HEK293T (cell line): ENCODE measurements at regions not wholly inside any gene's neighbourhood (a gene's known extent, or its start where the extent isn't known, plus 50 kb on each side); places are given as distances from the start of the nearest gene placed in this dataset.

Experiments
- CTCF ChIA-PET: fragments of 350-600 bp; formaldehyde crosslinking; extraction: SDS; loops from one replicate; lab custom pipeline; 2021; ENCODE audit warnings: antibody characterized with exemption, inconsistent platforms; lab: Yijun Ruan, JAX
- POLR2A ChIA-PET: fragments of 350-600 bp; formaldehyde crosslinking; extraction: SDS; loops from one replicate; lab custom pipeline; 2020; ENCODE audit warnings: antibody characterized with exemption, inconsistent platforms; lab: Yijun Ruan, JAX
- DNase-seq: peaks from one replicate; pipeline ENCODE4 v3.0.0; 2012; ENCODE audit warnings: mixed read lengths; ENCODE audit errors: extremely low spot score
- ARNT ChIP-seq: fragments of 450-650 bp; IDR thresholded peaks from 2 replicates; pipeline ENCODE4 v1.6.1; 2017; ENCODE audit warnings: mild to moderate bottlenecking
- BHLHE40 ChIP-seq: fragments of 450-650 bp; IDR thresholded peaks from 2 replicates; pipeline ENCODE4 v1.6.1; 2016; ENCODE audit warnings: mild to moderate bottlenecking, moderate library complexity, borderline replicate concordance
- CTBP1 ChIP-seq: fragments of 450-650 bp; IDR thresholded peaks from 2 replicates; pipeline ENCODE4 v1.6.1; 2016; ENCODE audit warnings: borderline replicate concordance
- ELF4 ChIP-seq: fragments of 450-650 bp; IDR thresholded peaks from 2 replicates; pipeline ENCODE4 v1.6.1; 2017; ENCODE audit warnings: antibody characterized with exemption
- FOXA1 ChIP-seq: fragments of 450-650 bp; IDR thresholded peaks from 2 replicates; pipeline ENCODE4 v1.6.1; 2016; ENCODE audit warnings: mild to moderate bottlenecking
- FOXK2 ChIP-seq: fragments of 450-650 bp; IDR thresholded peaks from 2 replicates; pipeline ENCODE4 v1.6.1; 2016; ENCODE audit warnings: mild to moderate bottlenecking
- FOXM1 ChIP-seq: fragments of 450-650 bp; IDR thresholded peaks from 2 replicates; pipeline ENCODE4 v1.6.1; 2017; ENCODE audit warnings: mild to moderate bottlenecking, borderline replicate concordance
- HDGF ChIP-seq: fragments of 450-650 bp; IDR thresholded peaks from 2 replicates; pipeline ENCODE4 v1.6.1; 2017; ENCODE audit warnings: antibody characterized with exemption, borderline replicate concordance
- L3MBTL2 ChIP-seq: fragments of 450-650 bp; conservative IDR thresholded peaks from 2 replicates; pipeline ENCODE4 v1.6.1; 2016; ENCODE audit warnings: mild to moderate bottlenecking
- LEF1 ChIP-seq: fragments of 450-650 bp; IDR thresholded peaks from 2 replicates; pipeline ENCODE4 v1.6.1; 2017; ENCODE audit warnings: mild to moderate bottlenecking, borderline replicate concordance
- NFRKB ChIP-seq: fragments of 450-650 bp; IDR thresholded peaks from 2 replicates; pipeline ENCODE4 v1.6.1; 2016; ENCODE audit warnings: mild to moderate bottlenecking, moderate library complexity
- SP1 ChIP-seq: fragments of 450-650 bp; IDR thresholded peaks from 2 replicates; pipeline ENCODE4 v1.6.1; 2017
- SUZ12 ChIP-seq: fragments of 450-650 bp; IDR thresholded peaks from 2 replicates; pipeline ENCODE4 v1.6.1; 2016; ENCODE audit warnings: mild to moderate bottlenecking
- TARDBP ChIP-seq: fragments of 450-650 bp; IDR thresholded peaks from 2 replicates; pipeline ENCODE4 v1.6.1; 2016
- ZNF384 ChIP-seq: fragments of 450-650 bp; IDR thresholded peaks from 2 replicates; pipeline ENCODE4 v1.6.1; 2016
- TF ChIP-seq, protein P1 (sequence below): fragments of 450-650 bp; IDR thresholded peaks from 2 replicates; pipeline ENCODE4 v1.6.1; 2016

DNA sequence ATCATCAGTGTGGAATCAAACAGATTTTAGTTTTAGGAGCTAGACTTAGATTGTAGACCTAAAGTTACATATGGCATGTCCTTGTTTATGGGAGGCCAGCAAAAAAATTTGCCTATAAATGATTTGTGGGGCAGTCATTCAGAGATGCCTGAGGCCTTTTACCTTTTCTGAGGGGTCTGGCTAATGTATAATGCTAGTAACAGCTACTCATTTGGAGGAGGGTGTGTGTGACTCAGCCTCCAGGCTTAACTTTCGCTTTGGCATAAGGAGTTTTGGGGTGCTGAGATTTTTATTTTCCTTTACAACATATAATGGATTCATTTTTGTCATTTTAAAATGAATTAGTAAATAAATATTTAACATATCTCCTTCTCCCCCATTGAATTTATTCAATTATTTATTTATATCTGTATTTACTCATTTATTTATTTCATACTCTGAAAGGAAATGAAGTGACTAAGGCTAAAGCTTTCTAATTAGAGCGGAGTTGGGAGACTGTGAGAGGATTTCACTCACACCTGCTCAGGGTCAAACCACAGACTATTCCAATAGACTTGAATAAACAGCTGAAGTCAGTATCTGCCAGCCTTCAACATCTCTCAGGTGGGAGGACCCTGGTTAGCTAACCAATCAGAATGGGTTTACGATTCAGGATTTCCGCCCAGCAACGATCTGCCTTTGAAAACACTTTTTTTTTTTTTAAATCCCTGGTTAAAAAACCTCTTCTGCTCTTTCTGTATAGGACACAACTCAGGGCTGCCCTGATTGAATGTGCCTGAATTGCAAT lies 487.5 kb upstream of the SGCD start:
- ChIA-PET CTCF (no interaction called here), POLR2A (no interaction called here)
- DNase-seq, result peak; percentile 9
- TF ChIP-seq FOXA1 (no peak), ELF4 (no peak), ARNT (no peak), L3MBTL2 (no peak), CTBP1 (no peak), BHLHE40 (no peak), ZNF384 (no peak), SP1 (no peak), TARDBP (no peak), HDGF (no peak), FOXM1 (no peak)
- TF ChIP-seq, protein P1, sequence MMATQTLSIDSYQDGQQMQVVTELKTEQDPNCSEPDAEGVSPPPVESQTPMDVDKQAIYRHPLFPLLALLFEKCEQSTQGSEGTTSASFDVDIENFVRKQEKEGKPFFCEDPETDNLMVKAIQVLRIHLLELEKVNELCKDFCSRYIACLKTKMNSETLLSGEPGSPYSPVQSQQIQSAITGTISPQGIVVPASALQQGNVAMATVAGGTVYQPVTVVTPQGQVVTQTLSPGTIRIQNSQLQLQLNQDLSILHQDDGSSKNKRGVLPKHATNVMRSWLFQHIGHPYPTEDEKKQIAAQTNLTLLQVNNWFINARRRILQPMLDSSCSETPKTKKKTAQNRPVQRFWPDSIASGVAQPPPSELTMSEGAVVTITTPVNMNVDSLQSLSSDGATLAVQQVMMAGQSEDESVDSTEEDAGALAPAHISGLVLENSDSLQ, result no peak

DNA sequence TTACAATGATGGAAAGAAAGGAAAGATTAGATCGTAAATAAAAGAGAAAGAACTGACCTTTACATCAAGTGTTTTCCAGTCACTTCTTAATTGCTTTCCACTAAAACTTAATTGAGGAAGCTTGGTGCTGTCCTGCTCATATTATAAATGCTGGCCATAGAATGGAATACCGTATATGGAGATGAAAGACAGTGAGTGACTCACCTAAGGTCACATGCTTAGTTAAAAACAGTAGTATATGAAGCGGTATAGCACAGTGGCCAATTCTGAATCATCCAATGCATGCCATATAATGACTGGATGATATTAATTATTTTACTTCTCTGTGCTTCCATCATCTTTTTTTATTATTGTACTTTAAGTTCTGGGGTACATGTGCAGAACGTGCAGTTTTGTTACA lies 482.4 kb upstream of the SGCD start:
- DNase-seq, result no peak
- ChIA-PET CTCF (no interaction called here), POLR2A (no interaction called here)
- TF ChIP-seq NFRKB (no peak), CTBP1 (no peak), FOXA1 (no peak)

DNA sequence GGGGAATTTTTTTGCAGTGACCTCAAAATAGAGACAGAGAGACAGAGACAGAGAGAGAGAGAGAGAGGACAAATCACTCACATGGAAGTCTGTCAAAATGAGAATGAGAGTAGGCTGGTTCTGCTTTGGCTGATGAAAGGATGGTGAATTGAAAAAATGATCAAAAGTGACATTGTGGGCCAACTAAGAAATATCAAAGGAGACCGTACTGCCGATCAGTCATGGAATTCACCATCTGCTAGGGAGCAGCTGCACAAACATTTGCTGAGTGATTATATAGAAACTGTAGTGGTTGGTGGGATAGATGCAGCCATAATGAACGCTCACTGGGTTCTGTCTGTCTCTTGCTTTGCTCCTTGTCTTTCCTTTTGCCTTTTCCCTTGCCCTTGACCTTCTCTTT lies 476.6 kb upstream of the SGCD start:
- CTCF ChIA-PET, result no interaction called here
- POLR2A ChIA-PET, result no interaction called here
- TF ChIP-seq FOXK2 (no peak), BHLHE40 (no peak), ELF4 (no peak), NFRKB (no peak), HDGF (no peak), FOXA1 (no peak), ZNF384 (no peak), FOXM1 (no peak), TARDBP (no peak)
- no peak for DNase-seq

DNA sequence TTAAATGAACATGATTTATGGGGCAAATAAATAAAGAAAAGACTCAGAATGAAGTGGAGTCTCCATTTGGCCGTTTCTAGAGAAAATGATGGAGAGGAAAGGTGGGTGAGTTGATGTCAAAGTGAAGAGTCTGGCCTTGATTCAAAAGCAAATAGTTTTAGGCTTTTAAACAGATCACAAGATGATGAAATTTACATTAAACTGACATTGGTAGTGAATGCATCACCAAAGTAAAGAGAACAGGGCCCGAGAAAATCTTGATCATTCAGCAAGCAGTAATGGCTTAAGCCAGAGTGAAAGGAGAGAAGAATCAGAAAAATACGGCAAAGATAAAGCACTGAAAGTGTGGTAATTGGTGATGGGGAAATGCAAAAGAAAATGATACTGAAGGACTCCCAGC lies 460.0 kb upstream of the SGCD start:
- TF ChIP-seq NFRKB (no peak), CTBP1 (no peak), FOXA1 (no peak), FOXK2 (no peak), TARDBP (no peak)

DNA sequence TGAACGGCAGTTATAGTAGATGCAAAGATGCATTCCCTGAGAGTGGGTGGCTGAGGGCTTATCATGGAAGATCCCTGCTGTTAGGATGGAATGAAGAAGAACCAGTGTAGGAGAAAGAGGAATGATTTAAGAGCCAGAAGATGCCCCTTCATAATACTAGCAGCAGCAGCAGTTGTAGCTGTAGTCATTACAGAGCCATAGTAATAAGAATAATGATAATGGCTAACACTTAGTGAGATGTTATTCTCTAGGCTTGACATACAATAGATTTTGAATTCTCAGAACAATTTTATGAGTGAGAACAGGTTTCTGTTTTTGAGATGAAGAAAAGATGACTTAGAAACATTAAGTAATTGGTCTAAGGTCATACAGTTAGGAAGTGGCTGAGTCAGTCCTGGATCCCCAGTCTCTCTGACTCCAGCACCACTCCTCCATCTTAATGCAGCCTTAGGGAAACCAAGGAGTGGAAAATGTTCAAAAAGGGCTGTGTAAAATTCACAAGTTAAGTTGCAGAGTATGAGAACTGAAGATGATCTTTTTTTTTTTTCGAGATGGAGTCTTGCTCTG lies 459.4 kb upstream of the SGCD start:
- DNase-seq, result no peak
- TF ChIP-seq CTBP1 (no peak), ARNT (no peak), FOXA1 (no peak), TARDBP (no peak), L3MBTL2 (no peak), SP1 (no peak)
- CTCF ChIA-PET, result interaction anchor here (0.7 kb wide), 1 partner anchor 9 kb away, joined by 3 read pairs; no protein-coding TSS in a partner anchor

More for the DNA sequence above, 460.0 kb upstream of the SGCD start:
- ChIA-PET POLR2A (no interaction called here), CTCF (no interaction called here)
- no peak for DNase-seq

DNA sequence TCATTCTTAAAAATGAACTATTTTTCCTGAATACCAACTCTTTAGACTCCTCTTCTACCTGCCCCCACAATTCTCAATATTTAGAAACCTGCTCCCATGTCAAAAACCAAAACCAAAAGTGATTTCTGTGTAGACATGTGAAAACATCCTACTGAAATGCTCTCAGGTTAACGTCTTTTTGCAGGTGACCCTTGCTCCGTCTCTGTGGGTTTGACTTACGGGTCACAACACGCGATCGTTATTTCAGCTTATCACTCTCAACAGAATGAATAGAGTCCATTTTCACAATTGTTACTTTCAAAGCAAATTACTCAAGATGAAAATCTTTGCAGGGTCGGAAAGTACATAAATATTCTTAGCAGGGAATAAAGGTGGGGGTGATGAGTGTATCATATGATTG lies 456.3 kb upstream of the SGCD start:
- no peak for DNase-seq
- ChIA-PET POLR2A (no interaction called here), CTCF (no interaction called here)
- TF ChIP-seq FOXA1 (no peak), BHLHE40 (no peak), L3MBTL2 (no peak), ELF4 (no peak), HDGF (no peak), SUZ12 (no peak), LEF1 (no peak), SP1 (no peak), TARDBP (no peak), NFRKB (no peak), FOXM1 (no peak), CTBP1 (no peak), ZNF384 (no peak), ARNT (no peak), FOXK2 (no peak)
- TF ChIP-seq, protein P1, result no peak

More for the DNA sequence above, 459.4 kb upstream of the SGCD start:
- POLR2A ChIA-PET, result no interaction called here

DNA sequence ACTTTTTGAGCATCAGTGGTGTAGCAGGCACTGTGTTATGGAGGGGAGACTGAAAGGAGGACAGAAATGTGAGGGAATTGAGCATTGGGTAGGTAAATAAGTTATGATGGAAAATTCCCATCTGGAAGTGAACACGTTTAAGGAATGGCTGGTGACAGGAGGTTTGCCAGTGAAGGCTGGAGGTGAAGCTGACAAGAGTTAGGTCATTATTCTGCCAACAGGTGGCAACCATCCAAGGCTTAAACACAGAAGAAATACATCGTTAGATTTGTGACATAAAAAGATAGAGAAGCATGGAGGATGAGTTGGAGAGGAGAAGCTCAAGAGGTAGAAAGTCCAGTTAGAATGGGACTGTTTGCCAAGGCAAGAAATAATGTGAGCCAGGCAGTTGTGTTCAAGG lies 455.3 kb upstream of the SGCD start:
- CTCF ChIA-PET, result no interaction called here
- no peak for DNase-seq
- POLR2A ChIA-PET, result no interaction called here
- TF ChIP-seq SP1 (no peak), ARNT (no peak), ZNF384 (no peak), SUZ12 (no peak), HDGF (no peak), FOXK2 (no peak), FOXM1 (no peak), CTBP1 (no peak)
- TF ChIP-seq, protein P1, result no peak
